Transverse colon (tissue), 3 donors: ENCODE measurements at regions not wholly inside any gene's neighbourhood (a gene's known extent, or its start where the extent isn't known, plus 50 kb on each side); places are given as distances from the start of the nearest gene placed in this dataset.

Experiments
- POLR2A ChIP-seq: fragments of 450-650 bp; IDR thresholded peaks from one replicate; pipeline ENCODE4 v1.6.1; 2016; ENCODE audit warnings: antibody characterized with exemption, mild to moderate bottlenecking, moderate library complexity
- POLR2AphosphoS5 ChIP-seq, 3 donors: sonication (generic); formaldehyde crosslinking; IDR thresholded peaks; one replicate each; pipeline ENCODE4 v1.6.1; 2016; ENCODE audit warnings: antibody characterized with exemption in 3 of 3

DNA sequence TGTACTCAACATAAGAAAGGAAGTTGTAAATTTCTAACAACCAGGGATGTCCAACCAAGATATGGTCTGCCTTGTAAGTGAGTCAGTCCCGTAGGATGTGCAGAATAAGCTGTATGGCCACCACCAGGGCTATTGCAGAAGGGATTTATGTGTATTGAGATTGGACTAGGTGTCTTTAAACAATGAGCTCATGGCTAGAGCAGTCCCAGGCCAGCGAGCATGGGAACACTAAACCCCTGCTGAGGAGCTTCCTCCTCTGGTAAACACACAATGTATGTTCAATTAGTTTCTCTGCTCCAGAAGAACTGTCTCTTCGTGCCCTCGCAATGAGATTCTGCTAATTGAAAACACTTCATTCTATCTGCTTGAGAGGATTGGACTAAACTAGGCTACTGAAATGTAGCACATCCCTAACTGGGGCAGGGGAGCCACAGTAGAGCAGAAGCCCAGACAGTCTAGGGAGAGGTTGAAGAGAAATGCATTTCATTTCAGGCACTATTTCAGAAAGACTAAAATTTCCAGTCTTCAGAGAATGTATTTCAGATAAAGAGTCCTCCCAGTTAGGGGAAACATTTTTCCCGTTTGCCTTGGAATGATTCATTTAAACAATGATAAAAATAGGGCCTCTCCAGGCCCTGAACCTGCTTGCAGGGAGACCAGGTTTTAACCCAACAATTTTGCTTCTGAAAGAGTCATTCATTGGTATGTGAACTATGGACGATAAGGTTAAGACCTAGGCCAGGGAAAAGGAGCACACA lies 154.7 kb downstream of the FAM114A2 start:
- TF ChIP-seq POLR2AphosphoS5 (IDR thresholded peaks at IDR 0.05) (no peak), POLR2A (no peak)
